CD14-positive monocyte (primary cell): ENCODE measurements at regions not wholly inside any gene's neighbourhood (a gene's known extent, or its start where the extent isn't known, plus 50 kb on each side); places are given as distances from the start of the nearest gene placed in this dataset.
A peak's percentile ranks its signal among the peaks of the same experiment; 100 is the strongest.

Experiments used
- DNase-seq, 3 donors: peaks; one replicate each; pipeline ENCODE4 v3.0.0-alpha.2; 2011 to 2022
- H2AFZ ChIP-seq: 2 replicates; pipeline ENCODE4 v1.6.0; 2012; ENCODE audit warnings: mild to moderate bottlenecking, low read depth, low read length, inconsistent platforms; ENCODE audit not compliant: insufficient read depth, poor library complexity, severe bottlenecking
- H3K27ac ChIP-seq, 2 donors: 1 replicate in 1 of 2; 2 replicates in 1 of 2; pipeline ENCODE4 v1.5.1; 2012 to 2013; ENCODE audit warnings: low read length in 2 of 2, control low read depth in 1 of 2, inconsistent platforms in 1 of 2, low read depth in 1 of 2, mild to moderate bottlenecking in 1 of 2
- H3K27me3 ChIP-seq, 2 donors: one replicate each; pipeline versions ENCODE4 v1.6.0 to v1.6.1; 2011 to 2013; ENCODE audit warnings: low read length in 2 of 2; ENCODE audit not compliant: control insufficient read depth in 2 of 2, insufficient read depth in 2 of 2
- H3K36me3 ChIP-seq, 2 donors: replicated peaks in 1 of 2; 1 replicate in 1 of 2; 2 replicates in 1 of 2; pipeline versions ENCODE4 v1.5.1 to v1.6.1; 2012 to 2013; ENCODE audit warnings: low read length in 2 of 2, control low read depth in 1 of 2, inconsistent platforms in 1 of 2, mild to moderate bottlenecking in 1 of 2; ENCODE audit not compliant: insufficient read depth in 2 of 2, control insufficient read depth in 1 of 2
- H3K4me1 ChIP-seq, 2 donors: 1 replicate in 1 of 2; 2 replicates in 1 of 2; pipeline versions ENCODE4 v1.5.1 to v1.6.1; 2012 to 2013; ENCODE audit warnings: low read length in 2 of 2, control low read depth in 1 of 2, inconsistent platforms in 1 of 2, mild to moderate bottlenecking in 1 of 2, moderate library complexity in 1 of 2; ENCODE audit not compliant: insufficient read depth in 2 of 2, control insufficient read depth in 1 of 2
- H3K4me2 ChIP-seq: replicated peaks from 2 replicates; pipeline ENCODE3; 2012; ENCODE audit warnings: low read length, moderate library complexity, mild to moderate bottlenecking; ENCODE audit not compliant: poor library complexity, severe bottlenecking; ENCODE audit errors: extremely low read depth
- H3K4me3 ChIP-seq, 3 experiments: fragments of 200-600 bp in 1 of 3; sonication (generic) in 1 of 3; replicated peaks in 1 of 3; 1 replicate in 2 of 3; 2 replicates in 1 of 3; pipeline ENCODE4 v1.5.1; 2011 to 2013; ENCODE audit warnings: low read length in 3 of 3, mild to moderate bottlenecking in 3 of 3, control low read depth in 2 of 3, low read depth in 2 of 3, inconsistent platforms in 1 of 3, moderate library complexity in 1 of 3
- H3K79me2 ChIP-seq: 2 replicates; pipeline ENCODE4 v1.6.0; 2012; ENCODE audit warnings: mild to moderate bottlenecking, control low read depth, inconsistent platforms, low read length, moderate library complexity; ENCODE audit not compliant: insufficient read depth
- H3K9ac ChIP-seq: 2 replicates; pipeline ENCODE4 v1.6.0; 2017; ENCODE audit warnings: low read length, mild to moderate bottlenecking; ENCODE audit not compliant: insufficient read depth, poor library complexity, severe bottlenecking
- H3K9me3 ChIP-seq, 2 donors: replicated peaks in 1 of 2; 1 replicate in 1 of 2; 2 replicates in 1 of 2; pipeline versions ENCODE4 v1.5.1 to v1.6.1; 2012 to 2013; ENCODE audit warnings: low read length in 2 of 2, control low read depth in 1 of 2; ENCODE audit not compliant: control insufficient read depth in 1 of 2, insufficient read depth in 1 of 2
- H4K20me1 ChIP-seq: 2 replicates; pipeline ENCODE4 v1.6.0; 2012; ENCODE audit warnings: mild to moderate bottlenecking, low read length, control low read depth, moderate library complexity; ENCODE audit not compliant: insufficient read depth
- H3K27ac Mint-ChIP-seq, 7 donors: one replicate each; pipeline ENCODE4 v1.8.0; 2020; ENCODE audit warnings: mild to moderate bottlenecking in 7 of 7, mixed read lengths in 7 of 7, moderate library complexity in 6 of 7, inconsistent platforms in 2 of 7
- H3K27me3 Mint-ChIP-seq, 3 donors: one replicate each; pipeline ENCODE4 v1.8.0; 2021 to 2022; ENCODE audit warnings: low read depth in 3 of 3, mild to moderate bottlenecking in 3 of 3, mixed read lengths in 3 of 3, moderate library complexity in 3 of 3, inconsistent platforms in 1 of 3
- H3K36me3 Mint-ChIP-seq, 2 donors: one replicate each; pipeline ENCODE4 v1.8.0; 2020; ENCODE audit warnings: mixed read lengths in 2 of 2, inconsistent platforms in 1 of 2, mild to moderate bottlenecking in 1 of 2
- H3K4me1 Mint-ChIP-seq: one replicate; pipeline ENCODE4 v1.8.0; 2020; ENCODE audit warnings: mild to moderate bottlenecking, mixed read lengths
- H3K4me3 Mint-ChIP-seq, 2 donors: one replicate each; pipeline ENCODE4 v1.8.0; 2020; ENCODE audit warnings: mild to moderate bottlenecking in 2 of 2, mixed read lengths in 2 of 2, moderate library complexity in 1 of 2
- H3K9me3 Mint-ChIP-seq, 7 donors: one replicate each; pipeline ENCODE4 v1.8.0; 2020 to 2022; ENCODE audit warnings: mixed read lengths in 7 of 7, mild to moderate bottlenecking in 6 of 7, moderate library complexity in 6 of 7, inconsistent platforms in 2 of 7
- CTCF ChIP-seq: fragments of 200-600 bp; IDR thresholded peaks from one replicate; pipeline ENCODE4 v1.8.0; 2022; ENCODE audit warnings: antibody characterized with exemption, mild to moderate bottlenecking
- WGBS: methylation state at CpG from one replicate; pipeline ENCODE4 v1.1.5; 2013; ENCODE audit warnings: missing lambda C conversion rate; ENCODE audit not compliant: insufficient coverage; 5-methylcytosine and 5-hydroxymethylcytosine counted together
- intact Hi-C, 2 donors: fragments of 100-400 bp; cut with micrococcal nuclease; formaldehyde crosslinking; loops; one replicate each; pipeline versions ENCODE4 v1.15.0 to v1.15.1; 2023

GRCh38 chr22:47331750-47332149 is 569.3 kb downstream of the TBC1D22A start:
- WGBS: 93% methylated on average over 5 of the region's 8 CpGs
- Mint-ChIP-seq H3K9me3 (peaks cover 0 to 19% (median 8%) of the 10 kb centered on the region in 7 donors), H3K36me3 (no peaks in the 10 kb centered on the region), H3K27ac (no peak overlapping the region), H3K4me3 (no peak overlapping the region), H3K4me1 (no peaks in the 10 kb centered on the region), H3K27me3 (peaks cover 4 to 8% (median 5%) of the 10 kb centered on the region in 3 donors)
- Histone ChIP-seq H3K36me3 (no peaks in the 10 kb centered on the region), H2AFZ (no peak overlapping the region), H3K27me3 (no peaks in the 10 kb centered on the region), H3K79me2 (no peaks in the 10 kb centered on the region), H3K27ac (no peak overlapping the region), H3K9ac (no peak overlapping the region), H3K4me3 (no peak overlapping the region), H3K4me1 (no peaks in the 10 kb centered on the region), H3K9me3 (peaks cover 0 to 10% of the 10 kb centered on the region in 2 donors), H4K20me1 (no peaks in the 10 kb centered on the region), H3K4me2 (no peak overlapping the region)
- DNase-seq: no peak
- intact Hi-C loops: no loop called here
- no peak for TF ChIP-seq CTCF

GRCh38 chr22:47329727-47330650 is 567.5 kb downstream of the TBC1D22A start:
- H3K27ac ChIP-seq: no peak overlapping the region
- no peak overlapping the region for H3K4me3 Mint-ChIP-seq

More at GRCh38 chr22:47329727-47330650, 567.5 kb downstream of the TBC1D22A start:
- no peak for DNase-seq
- Histone ChIP-seq H3K4me2 (no peak overlapping the region), H3K36me3 (no peaks in the 10 kb centered on the region), H3K27me3 (no peaks in the 10 kb centered on the region), H3K79me2 (no peaks in the 10 kb centered on the region), H3K4me3 (no peak overlapping the region), H3K9me3 (peaks cover 0 to 10% of the 10 kb centered on the region in 2 donors), H4K20me1 (no peaks in the 10 kb centered on the region), H3K4me1 (no peaks in the 10 kb centered on the region), H3K9ac (no peak overlapping the region), H2AFZ (no peak overlapping the region)
- H3K27ac Mint-ChIP-seq: peak overlapping the region in 1 of 7 donors; percentile 43
- intact Hi-C loops: no loop called here
- H3K27me3 Mint-ChIP-seq: peaks cover 4 to 6% (median 5%) of the 10 kb centered on the region in 3 donors
- no peak for TF ChIP-seq CTCF
- no peaks in the 10 kb centered on the region for H3K4me1 Mint-ChIP-seq
- H3K9me3 Mint-ChIP-seq: peaks cover 0 to 26% (median 4%) of the 10 kb centered on the region in 7 donors
- WGBS: 81% methylated on average over 10 of the region's 18 CpGs
- no peaks in the 10 kb centered on the region for H3K36me3 Mint-ChIP-seq
